Skeletal muscle tissue (tissue), 3 donors: ENCODE measurements at regions not wholly inside any gene's neighbourhood (a gene's known extent, or its start where the extent isn't known, plus 50 kb on each side); places are given as distances from the start of the nearest gene placed in this dataset.

Experiments used
- H3K27ac ChIP-seq: one replicate; pipeline ENCODE4 v1.7.0; 2013; ENCODE audit warnings: mild to moderate bottlenecking, low read depth, low read length, inconsistent platforms
- H3K27me3 ChIP-seq, 3 donors: one replicate each; pipeline ENCODE4 v1.7.0; 2013; ENCODE audit warnings: low read length in 3 of 3; ENCODE audit not compliant: control insufficient read depth in 3 of 3, insufficient read depth in 3 of 3
- H3K36me3 ChIP-seq, 3 donors: one replicate each; pipeline ENCODE4 v1.7.0; 2013; ENCODE audit warnings: low read length in 3 of 3; ENCODE audit not compliant: control insufficient read depth in 3 of 3, insufficient read depth in 3 of 3
- H3K4me1 ChIP-seq, 3 donors: one replicate each; pipeline ENCODE4 v1.7.0; 2013; ENCODE audit warnings: low read length in 3 of 3, mild to moderate bottlenecking in 3 of 3; ENCODE audit not compliant: control insufficient read depth in 3 of 3, insufficient read depth in 3 of 3
- H3K4me3 ChIP-seq, 3 donors: one replicate each; pipeline ENCODE4 v1.7.0; 2013; ENCODE audit warnings: low read length in 3 of 3
- H3K9ac ChIP-seq, 3 donors: one replicate each; pipeline ENCODE4 v1.7.0; 2013; ENCODE audit warnings: low read length in 3 of 3, mild to moderate bottlenecking in 3 of 3, moderate library complexity in 2 of 3, low read depth in 1 of 3
- H3K9me3 ChIP-seq, 3 donors: one replicate each; pipeline ENCODE4 v1.7.0; 2013; ENCODE audit warnings: low read length in 3 of 3; ENCODE audit not compliant: control insufficient read depth in 3 of 3
- donor health status: Osteomylitis.

GRCh38 chr16:79363035-79363434 is 237.5 kb downstream of the MAF start:
- peaks cover 16 to 24% (median 16%) of the 10 kb centered on the region in 3 donors for H3K4me1 ChIP-seq

GRCh38 chr16:79362300-79362970 is 238.1 kb downstream of the MAF start:
- peak overlapping the region in 2 of 3 donors; percentile 17 to 29 for H3K9ac ChIP-seq
- peaks cover 21 to 29% (median 21%) of the 10 kb centered on the region in 3 donors for H3K4me1 ChIP-seq
- H3K36me3 ChIP-seq = no peaks in the 10 kb centered on the region
- peak overlapping the region in 1 of 3 donors; percentile 23 for H3K4me3 ChIP-seq
- H3K9me3 ChIP-seq = no peaks in the 10 kb centered on the region
- H3K27ac ChIP-seq = peak overlapping the region; percentile 69
- no peaks in the 10 kb centered on the region for H3K27me3 ChIP-seq

More at GRCh38 chr16:79363035-79363434, 237.5 kb downstream of the MAF start:
- no peaks in the 10 kb centered on the region for H3K9me3 ChIP-seq
- no peaks in the 10 kb centered on the region for H3K27me3 ChIP-seq
- H3K4me3 ChIP-seq = no peak overlapping the region
- peak overlapping the region; percentile 69 for H3K27ac ChIP-seq
- H3K9ac ChIP-seq = no peak overlapping the region
- H3K36me3 ChIP-seq = no peaks in the 10 kb centered on the region

GRCh38 chr16:79361132-79361751 is 239.3 kb downstream of the MAF start:
- Histone ChIP-seq H3K4me3 (peak overlapping the region in 2 of 3 donors; percentile 17 to 27), H3K9ac (peak overlapping the region in 2 of 3 donors; percentile 17 to 29), H3K36me3 (no peaks in the 10 kb centered on the region), H3K4me1 (peaks cover 21 to 29% (median 22%) of the 10 kb centered on the region in 3 donors), H3K9me3 (no peaks in the 10 kb centered on the region), H3K27me3 (no peaks in the 10 kb centered on the region), H3K27ac (peak overlapping the region; percentile 69)

DNA sequence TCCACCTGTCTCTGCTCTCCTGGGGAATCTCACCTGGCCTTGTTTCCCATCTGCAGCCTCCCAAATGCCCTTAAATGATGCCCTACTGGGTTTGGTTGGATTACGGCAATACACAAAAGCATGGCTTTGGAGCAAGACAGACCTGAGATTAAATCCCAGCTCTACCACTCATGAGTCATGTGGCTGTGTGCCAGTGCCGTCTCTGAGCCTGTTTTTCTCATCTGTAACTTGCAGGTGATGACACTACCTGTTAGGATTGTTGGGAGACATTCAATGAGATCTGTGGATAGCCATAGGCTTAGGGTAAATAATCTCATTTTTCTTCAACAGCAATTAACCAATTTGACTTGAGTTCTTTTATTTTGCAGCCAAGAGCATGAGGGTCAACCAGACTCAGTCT is 240.3 kb downstream of the MAF start:
- no peak overlapping the region for H3K27ac ChIP-seq
- H3K27me3 ChIP-seq = no peaks in the 10 kb centered on the region
- H3K9ac ChIP-seq = no peak overlapping the region
- H3K4me1 ChIP-seq = peaks cover 21 to 29% (median 22%) of the 10 kb centered on the region in 3 donors
- H3K9me3 ChIP-seq = no peaks in the 10 kb centered on the region
- H3K36me3 ChIP-seq = no peaks in the 10 kb centered on the region
- H3K4me3 ChIP-seq = no peak overlapping the region

- H3K9me3 ChIP-seq = no peaks in the 10 kb centered on the region
- no peaks in the 10 kb centered on the region for H3K27me3 ChIP-seq
- peaks cover 21 to 37% (median 22%) of the 10 kb centered on the region in 3 donors for H3K4me1 ChIP-seq
- no peak overlapping the region for H3K9ac ChIP-seq
- H3K4me3 ChIP-seq = no peak overlapping the region
- H3K27ac ChIP-seq = no peak overlapping the region
- H3K36me3 ChIP-seq = no peaks in the 10 kb centered on the region
Measured at GRCh38 chr16:79359082-79359481, 241.5 kb downstream of the MAF start.

DNA sequence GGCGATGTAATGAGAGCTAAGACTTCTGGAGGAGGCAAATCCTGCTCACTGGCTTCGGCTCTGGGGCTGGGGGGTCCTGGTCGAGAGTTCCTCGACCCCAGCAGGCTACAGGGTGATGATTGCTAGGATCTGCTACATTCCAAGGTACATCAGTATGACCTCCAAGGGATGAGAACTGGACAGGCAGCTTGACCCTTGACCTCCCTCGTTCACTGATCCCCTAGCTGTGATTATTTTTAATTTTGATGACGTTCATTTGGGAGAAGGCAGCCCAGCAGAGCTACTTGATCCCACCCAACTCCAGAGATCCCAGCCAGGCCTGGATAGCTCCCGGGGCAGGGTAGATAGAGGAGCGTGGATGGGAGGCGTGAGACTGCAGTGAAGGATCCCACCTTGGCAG is 242.3 kb downstream of the MAF start:
- no peak overlapping the region for H3K9ac ChIP-seq
- H3K4me3 ChIP-seq = no peak overlapping the region
- H3K36me3 ChIP-seq = no peaks in the 10 kb centered on the region
- H3K4me1 ChIP-seq = peaks cover 21 to 38% (median 24%) of the 10 kb centered on the region in 3 donors
- no peaks in the 10 kb centered on the region for H3K9me3 ChIP-seq
- no peak overlapping the region for H3K27ac ChIP-seq
- no peaks in the 10 kb centered on the region for H3K27me3 ChIP-seq

- H3K36me3 ChIP-seq = no peaks in the 10 kb centered on the region
- H3K4me1 ChIP-seq = peaks cover 21 to 42% (median 22%) of the 10 kb centered on the region in 3 donors
- H3K4me3 ChIP-seq = no peak overlapping the region
- no peaks in the 10 kb centered on the region for H3K9me3 ChIP-seq
- H3K9ac ChIP-seq = no peak overlapping the region
- H3K27ac ChIP-seq = no peak overlapping the region
- no peaks in the 10 kb centered on the region for H3K27me3 ChIP-seq
Measured at GRCh38 chr16:79355600-79356358, 244.8 kb downstream of the MAF start.

- H3K4me1 ChIP-seq = peaks cover 8 to 35% (median 13%) of the 10 kb centered on the region in 3 donors
- no peak overlapping the region for H3K27ac ChIP-seq
- H3K36me3 ChIP-seq = no peaks in the 10 kb centered on the region
- no peaks in the 10 kb centered on the region for H3K27me3 ChIP-seq
- H3K9ac ChIP-seq = peak overlapping the region in 1 of 3 donors; percentile 34
- H3K4me3 ChIP-seq = no peak overlapping the region
- no peaks in the 10 kb centered on the region for H3K9me3 ChIP-seq
Measured at GRCh38 chr16:79351927-79352326, 248.6 kb downstream of the MAF start.

DNA sequence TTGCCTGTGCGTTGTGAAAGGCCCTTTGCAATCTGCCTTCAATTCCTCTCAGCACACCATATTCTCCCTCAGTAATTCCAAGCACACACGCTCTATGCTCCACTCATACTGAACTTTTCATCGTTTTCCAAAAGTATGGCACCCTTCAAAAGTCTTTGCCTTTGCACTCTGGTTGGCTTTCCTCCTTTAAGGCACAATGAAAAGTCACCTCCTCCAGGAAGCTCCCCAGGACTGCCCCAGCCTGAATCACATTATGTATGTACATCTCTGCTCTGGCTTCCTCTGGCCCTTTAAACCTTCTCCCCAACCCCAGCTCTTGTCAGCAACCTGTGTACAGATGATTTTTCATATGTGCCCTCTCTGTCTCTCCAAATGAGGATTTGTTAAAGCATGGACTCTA is 250.7 kb downstream of the MAF start:
- H3K4me3 ChIP-seq = no peak overlapping the region
- no peaks in the 10 kb centered on the region for H3K36me3 ChIP-seq
- no peak overlapping the region for H3K9ac ChIP-seq
- H3K9me3 ChIP-seq = no peaks in the 10 kb centered on the region
- H3K27me3 ChIP-seq = no peaks in the 10 kb centered on the region
- peaks cover 8 to 35% (median 13%) of the 10 kb centered on the region in 3 donors for H3K4me1 ChIP-seq
- H3K27ac ChIP-seq = no peak overlapping the region
